ENCODE measurements at regions not wholly inside any gene's neighbourhood (a gene's known extent, or its start where the extent isn't known, plus 50 kb on each side); places are given as distances from the start of the nearest gene placed in this dataset.

GRCh38 chr3:45297331-45297730 is 71.2 kb upstream of the TMEM158 start:
- no peak overlapping the region for H3K27ac ChIP-seq (ENCODE audit: low read depth in 2 of 2, low read length in 2 of 2)
- TF ChIP-seq CTCF (IDR thresholded peaks at IDR 0.05; ENCODE audit: borderline replicate concordance, extremely low read depth, insufficient read depth), result no peak
- no peaks in the 10 kb centered on the region for H3K27me3 ChIP-seq (ENCODE audit: control insufficient read depth, insufficient read depth, low read length)
- peaks cover 0 to 7% (median 5%) of the 10 kb centered on the region in 3 donors for H3K9me3 ChIP-seq (ENCODE audit: control insufficient read depth in 2 of 3, insufficient read depth in 1 of 3, low read length in 3 of 3)
- H3K4me3 ChIP-seq (ENCODE audit: low read length in 3 of 3), result no peak overlapping the region
- intact Hi-C loops (cut with DNase I), result no loop called here
- DNase-seq (no peak), FAIRE-seq (no peak)
- H3K36me3 ChIP-seq (ENCODE audit: control insufficient read depth in 2 of 3, insufficient read depth in 3 of 3, low read length in 3 of 3), result no peaks in the 10 kb centered on the region
- no peak overlapping the region for H3K9ac ChIP-seq (ENCODE audit: low read length in 3 of 3)
- no peaks in the 10 kb centered on the region for H3K4me1 ChIP-seq (ENCODE audit: control insufficient read depth in 2 of 3, insufficient read depth in 2 of 3, low read depth in 1 of 3, low read length in 3 of 3)

GRCh38 chr3:45302470-45302869 is 76.4 kb upstream of the TMEM158 start:
- no peak for TF ChIP-seq CTCF (IDR thresholded peaks at IDR 0.05; ENCODE audit: borderline replicate concordance, extremely low read depth, insufficient read depth)
- no peaks in the 10 kb centered on the region for H3K27me3 ChIP-seq (ENCODE audit: control insufficient read depth, insufficient read depth, low read length)
- no peak for DNase-seq

GRCh38 chr3:45306406-45307008 is 80.4 kb upstream of the TMEM158 start:
- peaks cover 0 to 3% (median 0%) of the 10 kb centered on the region in 3 donors for H3K9me3 ChIP-seq (ENCODE audit: control insufficient read depth in 2 of 3, insufficient read depth in 1 of 3, low read length in 3 of 3)
- no peak overlapping the region for H3K9ac ChIP-seq (ENCODE audit: low read length in 3 of 3)
- no peak overlapping the region for H3K4me3 ChIP-seq (ENCODE audit: low read length in 3 of 3)
- TF ChIP-seq CTCF (IDR thresholded peaks at IDR 0.05; ENCODE audit: borderline replicate concordance, extremely low read depth, insufficient read depth), result no peak
- no peaks in the 10 kb centered on the region for H3K4me1 ChIP-seq (ENCODE audit: control insufficient read depth in 2 of 3, insufficient read depth in 2 of 3, low read depth in 1 of 3, low read length in 3 of 3)
- FAIRE-seq (no peak), DNase-seq (no peak)
- H3K27ac ChIP-seq (ENCODE audit: low read depth in 2 of 2, low read length in 2 of 2), result no peak overlapping the region
- H3K36me3 ChIP-seq (ENCODE audit: control insufficient read depth in 2 of 3, insufficient read depth in 3 of 3, low read length in 3 of 3), result no peaks in the 10 kb centered on the region
- intact Hi-C loops (cut with DNase I), result no loop called here
- no peaks in the 10 kb centered on the region for H3K27me3 ChIP-seq (ENCODE audit: control insufficient read depth, insufficient read depth, low read length)

More at GRCh38 chr3:45302470-45302869, 76.4 kb upstream of the TMEM158 start:
- Histone ChIP-seq H3K4me3 (ENCODE audit: low read length in 3 of 3) (no peak overlapping the region), H3K9me3 (ENCODE audit: control insufficient read depth in 2 of 3, insufficient read depth in 1 of 3, low read length in 3 of 3) (peaks cover 0 to 7% (median 5%) of the 10 kb centered on the region in 3 donors), H3K36me3 (ENCODE audit: control insufficient read depth in 2 of 3, insufficient read depth in 3 of 3, low read length in 3 of 3) (no peaks in the 10 kb centered on the region), H3K9ac (ENCODE audit: low read length in 3 of 3) (no peak overlapping the region), H3K4me1 (ENCODE audit: control insufficient read depth in 2 of 3, insufficient read depth in 2 of 3, low read depth in 1 of 3, low read length in 3 of 3) (no peaks in the 10 kb centered on the region), H3K27ac (ENCODE audit: low read depth in 2 of 2, low read length in 2 of 2) (no peak overlapping the region)
- intact Hi-C loops (cut with DNase I), result no loop called here
- FAIRE-seq, result no peak

- Histone ChIP-seq H3K27ac (ENCODE audit: low read depth in 2 of 2, low read length in 2 of 2) (no peak overlapping the region), H3K27me3 (ENCODE audit: control insufficient read depth, insufficient read depth, low read length) (no peaks in the 10 kb centered on the region), H3K4me3 (ENCODE audit: low read length in 3 of 3) (no peak overlapping the region), H3K36me3 (ENCODE audit: control insufficient read depth in 2 of 3, insufficient read depth in 3 of 3, low read length in 3 of 3) (no peaks in the 10 kb centered on the region), H3K4me1 (ENCODE audit: control insufficient read depth in 2 of 3, insufficient read depth in 2 of 3, low read depth in 1 of 3, low read length in 3 of 3) (no peaks in the 10 kb centered on the region), H3K9me3 (ENCODE audit: control insufficient read depth in 2 of 3, insufficient read depth in 1 of 3, low read length in 3 of 3) (no peaks in the 10 kb centered on the region), H3K9ac (ENCODE audit: low read length in 3 of 3) (no peak overlapping the region)
- intact Hi-C loops (cut with DNase I), result no loop called here
- no peak for DNase-seq
- FAIRE-seq, result no peak
- no peak for TF ChIP-seq CTCF (IDR thresholded peaks at IDR 0.05; ENCODE audit: borderline replicate concordance, extremely low read depth, insufficient read depth)
Measured at GRCh38 chr3:45309876-45310275, 78.5 kb upstream of the LARS2 start.
